H54 (cell line): ENCODE measurements at regions not wholly inside any gene's neighbourhood (a gene's known extent, or its start where the extent isn't known, plus 50 kb on each side); places are given as distances from the start of the nearest gene placed in this dataset.

Experiments used
- DNase-seq: peaks from one replicate; pipeline ENCODE4 v3.0.0; 2011; ENCODE audit warnings: low spot score, mixed read lengths; ENCODE audit not compliant: insufficient read length
- FAIRE-seq: peaks from 3 replicates; lab custom pipeline; 2011; peaks lifted over from hg19 to GRCh38; lab: Jason Lieb, UNC
- POLR2A ChIP-seq: IDR thresholded peaks from 2 replicates; pipeline ENCODE4 v1.6.1; 2011; ENCODE audit warnings: low read depth, mild to moderate bottlenecking, low read length

GRCh38 chr2:128751746-128752145 is 433.1 kb upstream of the HS6ST1 start:
- DNase-seq (no peak), FAIRE-seq (no peak)
- TF ChIP-seq POLR2A: no peak

GRCh38 chr2:128752691-128753263 is 434.1 kb upstream of the HS6ST1 start:
- DNase-seq (no peak), FAIRE-seq (no peak)
- TF ChIP-seq POLR2A: no peak

GRCh38 chr2:128753321-128753720 is 434.7 kb upstream of the HS6ST1 start:
- FAIRE-seq (no peak), DNase-seq (no peak)
- no peak for TF ChIP-seq POLR2A

- DNase-seq (no peak), FAIRE-seq (no peak)
- no peak for TF ChIP-seq POLR2A
These were observed 435.1 kb upstream of the HS6ST1 start for GRCh38 chr2:128753800-128754199.

DNA sequence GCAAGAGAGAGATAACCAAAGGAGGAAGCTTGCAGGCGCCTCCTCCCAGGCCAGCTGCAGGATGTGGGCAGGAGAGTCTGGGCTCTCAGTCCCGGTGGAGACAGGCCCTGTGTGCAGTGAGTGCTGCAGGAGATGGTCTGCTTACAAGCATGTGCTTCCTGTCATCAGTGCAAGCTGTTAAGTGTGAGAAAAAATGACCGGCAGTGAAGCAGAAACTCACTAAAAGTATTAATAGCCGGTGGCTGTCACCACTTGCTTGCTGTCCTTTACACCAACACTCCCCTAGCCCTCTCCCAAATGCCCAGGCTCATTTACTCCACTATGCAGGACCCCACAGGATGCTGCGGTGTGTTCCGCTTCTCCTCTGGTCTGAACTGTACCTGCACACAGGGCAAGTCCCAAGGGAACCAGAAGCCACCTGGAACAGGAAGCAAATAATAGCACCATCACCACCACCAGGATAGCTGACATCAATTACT is 435.6 kb upstream of the HS6ST1 start:
- no peak for FAIRE-seq
- DNase-seq: no peak
- TF ChIP-seq POLR2A: no peak

GRCh38 chr2:128755695-128756364 is 437.2 kb upstream of the HS6ST1 start:
- no peak for TF ChIP-seq POLR2A
- DNase-seq (no peak), FAIRE-seq (no peak)

GRCh38 chr2:128756365-128756717 is 437.7 kb upstream of the HS6ST1 start:
- FAIRE-seq (no peak), DNase-seq (no peak)
- TF ChIP-seq POLR2A: no peak

GRCh38 chr2:128765811-128766210 is 447.1 kb upstream of the HS6ST1 start:
- no peak for TF ChIP-seq POLR2A
- FAIRE-seq: no peak
- no peak for DNase-seq

DNA sequence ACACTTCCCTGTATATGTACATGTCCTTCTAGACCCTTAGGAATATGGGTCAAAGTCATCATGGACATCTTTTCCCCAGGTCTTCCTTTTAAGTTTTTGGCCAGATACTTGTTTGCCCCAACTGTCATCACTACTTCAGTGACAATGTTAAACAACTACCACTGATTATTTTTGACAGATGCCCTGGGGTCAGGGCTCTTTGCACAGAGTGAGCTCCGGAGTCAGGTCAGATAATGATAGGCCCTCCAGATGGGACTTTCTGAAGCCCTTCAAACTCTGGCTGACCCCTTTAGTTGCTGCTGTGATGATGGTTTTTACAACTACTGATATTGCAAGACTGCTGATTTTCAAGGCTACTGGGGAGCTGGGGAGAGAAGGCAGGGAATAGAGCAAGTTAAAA is 449.4 kb upstream of the HS6ST1 start:
- DNase-seq: no peak
- FAIRE-seq: no peak
- TF ChIP-seq POLR2A: no peak

DNA sequence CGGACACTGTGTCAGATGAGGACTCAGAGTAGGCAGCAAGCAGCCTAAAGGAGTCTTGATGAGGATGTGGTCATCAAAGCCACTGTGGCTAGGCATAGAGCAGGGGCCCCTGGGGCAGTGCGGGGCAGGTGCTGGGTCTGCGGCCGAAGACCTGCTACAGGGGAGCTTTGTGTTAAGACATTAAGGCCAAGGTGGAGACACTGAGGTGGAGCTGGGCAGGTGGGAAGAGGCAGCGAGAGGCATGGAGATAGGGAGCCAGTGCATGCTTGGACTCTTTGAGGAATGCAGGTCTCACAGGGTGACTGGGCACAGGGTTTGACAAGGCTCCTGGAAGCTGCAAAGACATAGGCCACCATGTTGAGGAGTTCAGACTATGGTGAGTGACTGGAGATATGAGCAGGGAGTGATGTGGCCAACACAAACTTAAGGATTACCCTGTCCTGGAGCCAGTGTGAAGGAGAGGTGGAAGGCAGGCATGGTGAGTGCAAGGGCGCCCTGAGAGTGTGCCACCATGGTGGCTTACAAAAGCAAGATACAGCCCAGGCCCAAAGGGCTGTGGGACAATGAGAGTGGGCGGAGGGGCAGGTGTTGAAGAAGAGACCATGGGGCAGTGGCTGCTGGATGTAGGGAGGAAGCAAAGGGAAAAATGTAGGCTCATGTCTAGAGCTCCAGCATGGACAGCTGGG is 450.9 kb upstream of the HS6ST1 start:
- DNase-seq (no peak), FAIRE-seq (no peak)
- TF ChIP-seq POLR2A: no peak

GRCh38 chr2:128770143-128771085 is 451.7 kb upstream of the HS6ST1 start:
- no peak for TF ChIP-seq POLR2A
- DNase-seq (no peak), FAIRE-seq (no peak)

GRCh38 chr2:128771401-128771800 is 452.7 kb upstream of the HS6ST1 start:
- DNase-seq: no peak
- no peak for TF ChIP-seq POLR2A
- FAIRE-seq: no peak

DNA sequence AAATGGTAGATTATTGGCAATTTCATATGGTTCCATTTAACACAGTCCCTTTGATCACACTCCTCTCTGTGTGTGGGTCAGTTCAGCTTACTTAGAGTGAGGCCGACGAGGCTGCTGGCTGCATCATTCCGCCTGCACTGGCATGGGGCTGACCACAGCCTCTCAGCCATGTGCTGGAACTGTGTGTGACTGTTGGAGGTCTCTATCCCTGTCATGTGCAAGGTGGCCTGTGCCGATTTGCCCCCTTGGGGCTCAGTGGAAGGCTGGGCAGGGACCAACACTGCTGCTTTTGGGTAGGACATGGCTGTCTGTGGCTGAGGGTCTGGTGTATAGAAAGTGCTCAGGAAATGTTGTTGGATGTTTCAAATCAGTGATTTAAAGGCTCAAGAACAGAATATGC is 454.0 kb upstream of the HS6ST1 start:
- no peak for FAIRE-seq
- DNase-seq: no peak
- TF ChIP-seq POLR2A: no peak
